ENCODE measurements at regions not wholly inside any gene's neighbourhood (a gene's known extent, or its start where the extent isn't known, plus 50 kb on each side); places are given as distances from the start of the nearest gene placed in this dataset.

DNA sequence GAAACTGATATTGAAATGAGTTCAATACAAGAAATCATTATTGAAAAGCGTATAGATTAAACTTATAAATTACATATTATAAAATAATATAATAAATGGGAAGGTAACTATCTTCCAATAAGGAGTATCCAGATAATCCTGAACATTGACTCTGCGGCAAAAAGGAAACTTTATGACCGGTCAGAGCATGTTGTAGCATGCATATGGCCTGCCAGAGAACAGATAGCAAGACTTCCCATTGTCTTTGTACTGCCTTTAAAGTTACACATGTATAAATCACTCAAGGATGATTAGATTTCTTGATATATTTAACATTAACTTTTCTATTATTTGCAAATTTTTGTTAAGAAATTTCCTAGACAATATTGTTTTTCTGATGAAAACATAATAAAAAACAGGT is 56.2 kb upstream of the ETV1 start:
- TF ChIP-seq, protein P1, sequence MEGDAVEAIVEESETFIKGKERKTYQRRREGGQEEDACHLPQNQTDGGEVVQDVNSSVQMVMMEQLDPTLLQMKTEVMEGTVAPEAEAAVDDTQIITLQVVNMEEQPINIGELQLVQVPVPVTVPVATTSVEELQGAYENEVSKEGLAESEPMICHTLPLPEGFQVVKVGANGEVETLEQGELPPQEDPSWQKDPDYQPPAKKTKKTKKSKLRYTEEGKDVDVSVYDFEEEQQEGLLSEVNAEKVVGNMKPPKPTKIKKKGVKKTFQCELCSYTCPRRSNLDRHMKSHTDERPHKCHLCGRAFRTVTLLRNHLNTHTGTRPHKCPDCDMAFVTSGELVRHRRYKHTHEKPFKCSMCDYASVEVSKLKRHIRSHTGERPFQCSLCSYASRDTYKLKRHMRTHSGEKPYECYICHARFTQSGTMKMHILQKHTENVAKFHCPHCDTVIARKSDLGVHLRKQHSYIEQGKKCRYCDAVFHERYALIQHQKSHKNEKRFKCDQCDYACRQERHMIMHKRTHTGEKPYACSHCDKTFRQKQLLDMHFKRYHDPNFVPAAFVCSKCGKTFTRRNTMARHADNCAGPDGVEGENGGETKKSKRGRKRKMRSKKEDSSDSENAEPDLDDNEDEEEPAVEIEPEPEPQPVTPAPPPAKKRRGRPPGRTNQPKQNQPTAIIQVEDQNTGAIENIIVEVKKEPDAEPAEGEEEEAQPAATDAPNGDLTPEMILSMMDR (IDR thresholded peaks at IDR 0.05), result no peak
- no peak for TF ChIP-seq ZFX (IDR thresholded peaks at IDR 0.05; ENCODE audit: borderline replicate concordance)

All from 22Rv1 (cell line).